ENCODE measurements at regions not wholly inside any gene's neighbourhood (a gene's known extent, or its start where the extent isn't known, plus 50 kb on each side); places are given as distances from the start of the nearest gene placed in this dataset.

GRCh38 chrX:46407036-46407752 lies 138.0 kb downstream of the ZNF674 start:
- CTCF ChIA-PET: interaction anchor here (0.6 kb wide), 1 partner anchor 294 kb away, joined by 4 read pairs; no protein-coding TSS in a partner anchor

DNA sequence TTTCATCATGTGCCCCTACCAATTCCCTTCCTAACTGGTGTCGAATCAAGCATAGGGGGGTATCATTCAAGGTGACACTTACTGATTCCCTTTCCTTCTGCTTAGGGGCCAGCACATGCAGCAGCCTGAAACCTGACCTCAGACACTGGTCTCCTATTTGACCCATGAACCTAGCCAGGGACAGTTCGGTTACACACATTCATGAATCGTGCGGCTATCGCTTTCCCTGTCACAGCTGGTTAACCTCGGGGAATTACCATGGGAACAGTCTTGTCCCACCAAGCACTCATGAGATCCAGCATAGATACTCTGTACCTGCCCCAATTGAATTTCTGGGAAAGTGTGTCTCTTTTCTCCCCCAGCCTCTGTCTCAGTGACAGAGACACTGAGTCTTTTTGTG lies 140.4 kb downstream of the ZNF674 start:
- Histone ChIP-seq H3K4me3 (ENCODE audit: low read depth in 2 of 2, low read length in 2 of 2) (no peak overlapping the region), H3K4me1 (ENCODE audit: control insufficient read depth, insufficient read depth, low read length) (no peaks in the 10 kb centered on the region), H3K27ac (ENCODE audit: low read length) (no peak overlapping the region), H3K27me3 (ENCODE audit: control insufficient read depth, insufficient read depth, low read length) (no peaks in the 10 kb centered on the region), H3K36me3 (ENCODE audit: control insufficient read depth, insufficient read depth, low read length) (no peaks in the 10 kb centered on the region), H3K9me3 (ENCODE audit: control insufficient read depth, insufficient read depth, low read depth, low read length) (no peaks in the 10 kb centered on the region)
- POLR2A ChIA-PET: no interaction called here
- DNase-seq (ENCODE audit: low read depth, low spot score) (no peak), ATAC-seq (no peak)
- intact Hi-C loops (cut with micrococcal nuclease; ENCODE audit: unreplicated experiment): loop anchor here (10.0 kb wide), 1 partner anchor 890 kb away; no protein-coding TSS in a partner anchor
- CTCF ChIA-PET: no interaction called here
- TF ChIP-seq POLR2AphosphoS5 (IDR thresholded peaks at IDR 0.05; ENCODE audit: low read depth, low read length) (no peak), SIN3A (IDR thresholded peaks at IDR 0.05; ENCODE audit: borderline replicate concordance, insufficient read depth, low read depth, low read length) (no peak), CTCF (IDR thresholded peaks at IDR 0.05) (no peak), REST (IDR thresholded peaks at IDR 0.05; ENCODE audit: insufficient read depth in 1 of 2, low read depth in 2 of 2, low read length in 1 of 2) (no peak), TCF7L2 (IDR thresholded peaks at IDR 0.05; ENCODE audit: low read depth, low read length) (no peak)
- BruUV-seq (replicated peaks): no TSS peak
- in situ Hi-C loops (cut with HindIII; ENCODE audit: low pct_unique_long_range_greater_than_20kb, low sequenced_read_pairs): no loop called here

More at GRCh38 chrX:46407036-46407752, 138.0 kb downstream of the ZNF674 start:
- no peaks in the 10 kb centered on the region for H3K9me3 ChIP-seq (ENCODE audit: control insufficient read depth, insufficient read depth, low read depth, low read length)
- no peaks in the 10 kb centered on the region for H3K36me3 ChIP-seq (ENCODE audit: control insufficient read depth, insufficient read depth, low read length)
- no peak overlapping the region for H3K4me3 ChIP-seq (ENCODE audit: low read depth in 2 of 2, low read length in 2 of 2)
- no peak for DNase-seq (ENCODE audit: low read depth, low spot score)
- no peak overlapping the region for H3K27ac ChIP-seq (ENCODE audit: low read length)
- H3K27me3 ChIP-seq (ENCODE audit: control insufficient read depth, insufficient read depth, low read length): no peaks in the 10 kb centered on the region
- no peaks in the 10 kb centered on the region for H3K4me1 ChIP-seq (ENCODE audit: control insufficient read depth, insufficient read depth, low read length)
- TF ChIP-seq REST (IDR thresholded peaks at IDR 0.05; ENCODE audit: insufficient read depth in 1 of 2, low read depth in 2 of 2, low read length in 1 of 2): no peak
- no peak for TF ChIP-seq POLR2AphosphoS5 (IDR thresholded peaks at IDR 0.05; ENCODE audit: low read depth, low read length)
- TF ChIP-seq CTCF (IDR thresholded peaks at IDR 0.05): no peak
- TF ChIP-seq TCF7L2 (IDR thresholded peaks at IDR 0.05; ENCODE audit: low read depth, low read length): no peak
- no peak for TF ChIP-seq SIN3A (IDR thresholded peaks at IDR 0.05; ENCODE audit: borderline replicate concordance, insufficient read depth, low read depth, low read length)
- in situ Hi-C loops (cut with HindIII; ENCODE audit: low pct_unique_long_range_greater_than_20kb, low sequenced_read_pairs) (no loop called here), intact Hi-C loops (cut with micrococcal nuclease; ENCODE audit: unreplicated experiment) (loop anchor here (10.0 kb wide), 1 partner anchor 892 kb away; no protein-coding TSS in a partner anchor)
- POLR2A ChIA-PET: interaction anchor here (0.6 kb wide), 3 partner anchors 95 to 1535 kb away, joined by 4 to 11 read pairs (median 4); no protein-coding TSS in a partner anchor
- no peak for ATAC-seq
- BruUV-seq (replicated peaks): no TSS peak

Measured in Panc1 (cell line).